Parathyroid adenoma (tissue), 2 donors: ENCODE measurements at regions not wholly inside any gene's neighbourhood (a gene's known extent, or its start where the extent isn't known, plus 50 kb on each side); places are given as distances from the start of the nearest gene placed in this dataset.

Experiments
- H2AFZ ChIP-seq: fragments of 300-600 bp; sonication (generic); one replicate; pipeline ENCODE4 v1.7.0; 2017; ENCODE audit warnings: antibody characterized with exemption, mild to moderate bottlenecking
- H3K27ac ChIP-seq: fragments of 300-600 bp; sonication (generic); one replicate; pipeline ENCODE4 v1.7.0; 2017
- H3K27me3 ChIP-seq: fragments of 300-600 bp; sonication (generic); one replicate; pipeline ENCODE4 v1.7.0; 2017; ENCODE audit warnings: low read length; ENCODE audit not compliant: control insufficient read depth, insufficient read depth
- H3K36me3 ChIP-seq: fragments of 300-600 bp; sonication (generic); one replicate; pipeline ENCODE4 v1.7.0; 2017; ENCODE audit warnings: low read length; ENCODE audit not compliant: control insufficient read depth, insufficient read depth
- H3K4me1 ChIP-seq: fragments of 300-600 bp; sonication (generic); one replicate; pipeline ENCODE4 v1.7.0; 2017; ENCODE audit warnings: control low read depth
- H3K4me2 ChIP-seq: fragments of 300-600 bp; sonication (generic); one replicate; pipeline ENCODE4 v1.7.0; 2017; ENCODE audit warnings: low read length
- H3K4me3 ChIP-seq: fragments of 300-600 bp; sonication (generic); one replicate; pipeline ENCODE4 v1.7.0; 2017; ENCODE audit warnings: low read depth, low read length
- H3K79me2 ChIP-seq: fragments of 300-600 bp; sonication (generic); one replicate; pipeline ENCODE4 v1.7.0; 2017; ENCODE audit warnings: control low read depth
- H3K9ac ChIP-seq: fragments of 300-600 bp; sonication (generic); one replicate; pipeline ENCODE4 v1.7.0; 2017; ENCODE audit warnings: mild to moderate bottlenecking
- H3K9me3 ChIP-seq: fragments of 300-600 bp; sonication (generic); one replicate; pipeline ENCODE4 v1.7.0; 2017; ENCODE audit warnings: low read length; ENCODE audit not compliant: control insufficient read depth
- TF ChIP-seq, protein P1 (sequence below): fragments of 300-600 bp; sonication (generic); IDR thresholded peaks from one replicate; pipeline ENCODE4 v1.7.0; 2017; ENCODE audit warnings: antibody characterized with exemption, mild to moderate bottlenecking
- donor health status: primary hyperparathyroidism.

DNA sequence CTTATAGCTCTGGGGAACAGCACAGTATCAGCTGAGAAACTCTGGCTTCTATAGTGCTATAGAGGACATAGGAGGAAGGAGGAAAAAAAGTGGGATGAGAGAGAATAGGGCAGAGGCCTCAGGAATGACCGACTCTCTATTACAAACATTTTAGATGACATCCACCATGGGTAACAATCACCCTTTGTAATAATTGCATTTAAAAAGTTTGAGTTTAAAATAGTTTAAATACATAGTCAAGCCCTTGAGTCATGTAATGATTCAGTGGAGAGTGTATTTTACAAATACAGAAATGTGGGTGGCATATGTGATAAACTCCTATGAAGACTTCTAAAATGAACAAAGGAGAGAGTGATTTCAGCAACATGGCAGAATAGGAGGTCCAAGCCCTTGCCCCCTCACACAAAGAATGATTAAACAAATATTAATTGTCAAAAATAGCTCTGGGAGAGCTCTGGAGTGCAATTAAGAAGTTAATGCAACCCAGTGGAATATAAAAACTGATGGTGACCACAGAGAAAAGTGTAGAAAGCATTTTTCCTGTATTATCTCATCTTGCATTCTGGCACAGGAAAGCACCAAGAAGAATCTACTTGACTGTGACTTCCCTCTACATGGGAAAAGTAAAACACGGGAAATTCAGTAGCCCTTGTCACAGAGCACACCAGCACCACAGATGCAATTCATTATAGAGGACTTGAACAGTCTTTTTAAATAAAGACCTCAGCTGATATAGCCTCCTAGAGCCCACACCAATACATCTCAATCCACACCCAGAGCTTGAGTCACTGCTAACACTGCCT lies 569.0 kb upstream of the SORCS1 start:
- Histone ChIP-seq H3K79me2 (no peaks in the 10 kb centered on the region), H3K4me2 (no peak overlapping the region), H3K36me3 (no peaks in the 10 kb centered on the region), H3K9ac (no peak overlapping the region), H3K4me3 (no peak overlapping the region), H3K4me1 (no peaks in the 10 kb centered on the region), H3K9me3 (no peaks in the 10 kb centered on the region), H3K27me3 (no peaks in the 10 kb centered on the region), H3K27ac (no peak overlapping the region), H2AFZ (no peak overlapping the region)
- TF ChIP-seq, protein P1, sequence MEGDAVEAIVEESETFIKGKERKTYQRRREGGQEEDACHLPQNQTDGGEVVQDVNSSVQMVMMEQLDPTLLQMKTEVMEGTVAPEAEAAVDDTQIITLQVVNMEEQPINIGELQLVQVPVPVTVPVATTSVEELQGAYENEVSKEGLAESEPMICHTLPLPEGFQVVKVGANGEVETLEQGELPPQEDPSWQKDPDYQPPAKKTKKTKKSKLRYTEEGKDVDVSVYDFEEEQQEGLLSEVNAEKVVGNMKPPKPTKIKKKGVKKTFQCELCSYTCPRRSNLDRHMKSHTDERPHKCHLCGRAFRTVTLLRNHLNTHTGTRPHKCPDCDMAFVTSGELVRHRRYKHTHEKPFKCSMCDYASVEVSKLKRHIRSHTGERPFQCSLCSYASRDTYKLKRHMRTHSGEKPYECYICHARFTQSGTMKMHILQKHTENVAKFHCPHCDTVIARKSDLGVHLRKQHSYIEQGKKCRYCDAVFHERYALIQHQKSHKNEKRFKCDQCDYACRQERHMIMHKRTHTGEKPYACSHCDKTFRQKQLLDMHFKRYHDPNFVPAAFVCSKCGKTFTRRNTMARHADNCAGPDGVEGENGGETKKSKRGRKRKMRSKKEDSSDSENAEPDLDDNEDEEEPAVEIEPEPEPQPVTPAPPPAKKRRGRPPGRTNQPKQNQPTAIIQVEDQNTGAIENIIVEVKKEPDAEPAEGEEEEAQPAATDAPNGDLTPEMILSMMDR = no peak

DNA sequence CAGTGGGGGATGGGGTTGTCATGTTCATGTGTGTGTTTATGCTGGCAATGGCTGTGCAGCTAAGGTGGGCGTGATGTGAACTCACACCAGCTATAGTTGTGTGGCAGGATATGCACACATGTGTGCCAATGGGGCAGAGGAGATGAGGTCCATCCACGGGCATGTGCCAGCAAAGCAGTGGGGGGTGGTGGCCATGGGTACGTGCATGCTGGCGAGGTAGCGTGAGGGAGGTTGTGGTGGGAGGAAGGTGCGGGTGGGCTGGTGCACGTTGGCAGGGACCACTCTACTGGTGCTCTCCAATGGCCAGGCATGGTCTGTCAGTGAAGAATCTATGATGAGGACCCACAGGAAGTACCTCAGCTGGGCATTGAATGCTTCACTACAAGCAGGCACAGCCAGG lies 567.5 kb upstream of the SORCS1 start:
- H3K9me3 ChIP-seq = no peaks in the 10 kb centered on the region
- no peak overlapping the region for H3K27ac ChIP-seq
- no peaks in the 10 kb centered on the region for H3K36me3 ChIP-seq
- no peak overlapping the region for H2AFZ ChIP-seq
- no peaks in the 10 kb centered on the region for H3K79me2 ChIP-seq
- no peak overlapping the region for H3K9ac ChIP-seq
- no peaks in the 10 kb centered on the region for H3K27me3 ChIP-seq
- H3K4me3 ChIP-seq = no peak overlapping the region
- TF ChIP-seq, protein P1 = no peak
- H3K4me1 ChIP-seq = no peaks in the 10 kb centered on the region
- no peak overlapping the region for H3K4me2 ChIP-seq

DNA sequence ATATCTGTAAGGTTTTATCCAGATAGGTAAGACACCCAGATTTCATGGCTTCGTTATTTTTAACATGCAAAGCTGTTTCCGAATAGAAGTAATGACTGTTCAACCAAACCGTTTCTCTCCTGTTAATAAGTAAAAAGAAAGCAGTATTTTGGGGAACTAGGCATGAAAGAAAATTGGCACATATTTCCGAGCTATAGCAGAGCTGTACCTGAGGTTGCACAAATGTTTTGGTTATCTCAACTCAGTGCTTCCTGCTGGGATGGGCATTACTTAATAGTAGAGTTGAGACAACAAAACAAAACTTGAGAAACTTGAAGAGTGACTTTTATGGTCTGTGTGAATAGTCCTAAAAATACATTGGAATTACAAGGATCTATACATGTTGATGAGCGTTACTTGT lies 564.3 kb upstream of the SORCS1 start:
- TF ChIP-seq, protein P1 = no peak
- H3K4me3 ChIP-seq = no peak overlapping the region
- no peaks in the 10 kb centered on the region for H3K36me3 ChIP-seq
- H3K9me3 ChIP-seq = no peaks in the 10 kb centered on the region
- H3K27me3 ChIP-seq = no peaks in the 10 kb centered on the region
- H3K27ac ChIP-seq = no peak overlapping the region
- H3K9ac ChIP-seq = no peak overlapping the region
- no peak overlapping the region for H2AFZ ChIP-seq
- no peak overlapping the region for H3K4me2 ChIP-seq
- H3K4me1 ChIP-seq = no peaks in the 10 kb centered on the region
- H3K79me2 ChIP-seq = no peaks in the 10 kb centered on the region

DNA sequence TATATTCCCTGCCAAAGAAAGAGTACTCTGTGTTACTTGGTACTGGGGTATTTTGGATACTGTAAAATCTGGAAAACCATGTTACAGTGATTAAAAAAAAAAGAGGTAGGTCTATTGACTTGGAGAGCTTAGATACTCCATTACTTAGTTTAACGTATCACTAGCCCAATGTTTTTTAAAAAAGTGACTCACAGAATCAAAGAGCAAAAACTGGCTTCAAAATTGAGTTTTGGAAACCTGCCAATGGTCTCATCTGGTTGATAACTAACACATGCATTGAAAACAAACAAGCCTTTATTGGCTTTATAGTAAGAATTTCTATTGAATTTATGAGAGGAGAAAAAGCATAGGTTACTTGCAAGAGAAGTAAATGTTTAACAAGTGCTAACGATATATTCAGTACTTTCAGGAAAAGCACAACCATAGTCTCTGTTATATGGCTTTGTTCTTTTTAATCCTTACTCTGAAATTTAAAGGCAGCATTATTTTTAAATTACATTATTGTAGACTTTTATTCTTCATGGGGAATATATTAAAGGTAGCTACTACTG lies 563.3 kb upstream of the SORCS1 start:
- no peak overlapping the region for H2AFZ ChIP-seq
- no peaks in the 10 kb centered on the region for H3K79me2 ChIP-seq
- H3K9me3 ChIP-seq = no peaks in the 10 kb centered on the region
- no peak overlapping the region for H3K9ac ChIP-seq
- TF ChIP-seq, protein P1 = no peak
- H3K36me3 ChIP-seq = no peaks in the 10 kb centered on the region
- H3K4me2 ChIP-seq = no peak overlapping the region
- no peaks in the 10 kb centered on the region for H3K27me3 ChIP-seq
- no peak overlapping the region for H3K4me3 ChIP-seq
- no peak overlapping the region for H3K27ac ChIP-seq
- H3K4me1 ChIP-seq = no peaks in the 10 kb centered on the region

DNA sequence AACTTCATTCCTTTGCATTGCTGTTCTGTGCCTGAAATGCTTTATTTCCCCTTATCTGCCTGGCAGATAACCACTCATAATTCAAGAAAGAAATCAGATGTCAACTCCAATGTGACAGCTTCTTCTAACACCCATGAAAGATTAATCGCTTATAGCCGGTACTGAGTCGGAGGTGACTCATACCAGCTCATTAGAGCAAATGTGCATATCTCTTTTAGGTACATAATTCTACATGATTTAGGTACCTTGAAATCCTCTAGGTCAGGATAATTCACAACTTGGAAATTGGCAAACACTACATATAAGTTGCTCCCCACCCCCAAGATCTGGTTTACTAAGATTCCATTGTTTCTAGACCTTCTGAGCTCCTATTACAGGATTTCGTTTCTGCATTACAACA lies 554.4 kb upstream of the SORCS1 start:
- Histone ChIP-seq H3K27ac (no peak overlapping the region), H3K4me2 (no peak overlapping the region), H3K9ac (no peak overlapping the region), H3K79me2 (no peaks in the 10 kb centered on the region), H3K4me3 (no peak overlapping the region), H3K27me3 (no peaks in the 10 kb centered on the region), H3K4me1 (no peaks in the 10 kb centered on the region), H3K9me3 (no peaks in the 10 kb centered on the region), H3K36me3 (no peaks in the 10 kb centered on the region), H2AFZ (no peak overlapping the region)
- TF ChIP-seq, protein P1 = no peak
